ENCODE measurements at regions not wholly inside any gene's neighbourhood (a gene's known extent, or its start where the extent isn't known, plus 50 kb on each side); places are given as distances from the start of the nearest gene placed in this dataset.
A peak's percentile ranks its signal among the peaks of the same experiment; 100 is the strongest.

DNA sequence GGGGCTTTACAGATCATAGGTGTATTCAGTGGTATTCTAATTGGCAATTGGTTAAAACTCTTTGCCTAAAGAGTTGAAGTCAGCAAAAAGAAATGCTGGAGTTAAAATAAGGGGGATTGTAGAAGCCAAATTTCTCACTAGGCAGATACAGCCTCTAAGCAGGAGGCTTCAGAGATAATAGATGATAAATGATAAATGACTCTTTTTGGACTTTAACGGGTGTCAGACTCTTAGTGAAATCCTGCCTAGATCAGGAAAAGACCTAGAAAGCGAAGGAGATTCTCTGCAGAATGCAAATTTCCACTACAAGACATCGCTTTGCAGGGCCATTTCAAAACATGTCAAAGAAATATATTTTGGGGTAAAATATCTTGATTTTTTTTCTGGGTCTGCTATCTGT, 182.8 kb downstream of the FAM76B start:
- Mint-ChIP-seq H3K27ac (no peak overlapping the region), H3K4me1 (ENCODE audit: low read depth) (peaks cover 7% of the 10 kb centered on the region), H3K9me3 (peaks cover 2% of the 10 kb centered on the region), H3K4me3 (no peak overlapping the region), H3K36me3 (ENCODE audit: low read depth) (no peaks in the 10 kb centered on the region), H3K27me3 (peaks cover 3% of the 10 kb centered on the region)
- TF ChIP-seq CTCF (IDR thresholded peaks at IDR 0.05): no peak
- ATAC-seq (no peak), DNase-seq (no peak)
- ChIA-PET POLR2A (no interaction called here), CTCF (interaction anchor here (0.9 kb wide), 1 partner anchor 99 kb away, joined by 3 read pairs; no protein-coding TSS in a partner anchor)
- intact Hi-C loops (cut with micrococcal nuclease): no loop called here

- Mint-ChIP-seq H3K9me3 (no peaks in the 10 kb centered on the region), H3K27ac (no peak overlapping the region), H3K4me1 (ENCODE audit: low read depth) (peaks cover 12% of the 10 kb centered on the region), H3K4me3 (no peak overlapping the region), H3K27me3 (peaks cover 3% of the 10 kb centered on the region), H3K36me3 (ENCODE audit: low read depth) (no peaks in the 10 kb centered on the region)
- no peak for TF ChIP-seq CTCF (IDR thresholded peaks at IDR 0.05)
- intact Hi-C loops (cut with micrococcal nuclease): no loop called here
- ATAC-seq: no peak
- POLR2A ChIA-PET: no interaction called here
- CTCF ChIA-PET: interaction anchor here (0.7 to 1.7 kb wide), 4 partner anchors 10 to 452 kb away, joined by 3 to 6 read pairs (median 3); no protein-coding TSS in a partner anchor
- DNase-seq: no peak
Measured at GRCh38 chr11:95605271-95605940, 184.2 kb downstream of the FAM76B start.

DNA sequence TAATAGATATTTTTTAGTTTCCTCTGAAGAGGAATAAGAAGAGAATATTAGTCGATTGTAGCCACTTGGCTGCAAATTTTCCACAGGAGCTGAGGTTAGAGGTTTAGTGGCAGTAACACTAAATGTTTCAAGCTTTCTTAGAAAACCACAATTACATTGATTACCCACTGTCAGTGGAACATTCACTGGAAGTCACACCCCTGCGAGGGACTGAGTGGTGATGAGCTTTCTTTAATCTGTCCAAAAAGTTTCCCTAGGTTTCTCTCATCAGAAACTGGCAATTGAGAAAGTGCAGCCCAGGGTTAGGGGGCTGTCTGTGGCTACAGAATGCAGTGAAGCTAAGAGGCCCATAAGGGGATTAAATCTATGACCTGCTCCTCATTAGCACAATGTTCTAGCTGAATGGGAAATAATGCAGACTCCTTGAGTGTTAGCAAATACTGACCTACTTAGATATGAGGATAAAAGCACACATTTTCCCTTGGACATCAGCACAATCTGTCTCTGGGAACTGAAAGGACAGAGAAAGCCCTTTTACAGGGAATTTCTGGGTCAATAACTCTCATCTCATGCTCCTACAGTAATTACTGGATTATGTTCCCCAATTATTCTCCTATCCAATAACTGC, 189.5 kb downstream of the FAM76B start:
- no peak for TF ChIP-seq CTCF (IDR thresholded peaks at IDR 0.05)
- no peaks in the 10 kb centered on the region for H3K9me3 Mint-ChIP-seq
- peak; percentile 62 for DNase-seq
- POLR2A ChIA-PET: interaction anchor here (0.7 kb wide), 1 partner anchor 156 kb away, joined by 3 read pairs; no protein-coding TSS in a partner anchor
- no peak overlapping the region for H3K4me3 Mint-ChIP-seq
- peaks cover 19% of the 10 kb centered on the region for H3K4me1 Mint-ChIP-seq (ENCODE audit: low read depth)
- no peaks in the 10 kb centered on the region for H3K27me3 Mint-ChIP-seq
- intact Hi-C loops (cut with micrococcal nuclease): loop anchor here (5.0 kb wide), 1 partner anchor 102 kb away; no protein-coding TSS in a partner anchor
- peak; percentile 92 for ATAC-seq
- H3K36me3 Mint-ChIP-seq (ENCODE audit: low read depth): peaks cover 1% of the 10 kb centered on the region
- CTCF ChIA-PET: interaction anchor here (1.6 kb wide), 1 partner anchor 105 kb away, joined by 4 read pairs; no protein-coding TSS in a partner anchor
- H3K27ac Mint-ChIP-seq: peak overlapping the region; percentile 79

DNA sequence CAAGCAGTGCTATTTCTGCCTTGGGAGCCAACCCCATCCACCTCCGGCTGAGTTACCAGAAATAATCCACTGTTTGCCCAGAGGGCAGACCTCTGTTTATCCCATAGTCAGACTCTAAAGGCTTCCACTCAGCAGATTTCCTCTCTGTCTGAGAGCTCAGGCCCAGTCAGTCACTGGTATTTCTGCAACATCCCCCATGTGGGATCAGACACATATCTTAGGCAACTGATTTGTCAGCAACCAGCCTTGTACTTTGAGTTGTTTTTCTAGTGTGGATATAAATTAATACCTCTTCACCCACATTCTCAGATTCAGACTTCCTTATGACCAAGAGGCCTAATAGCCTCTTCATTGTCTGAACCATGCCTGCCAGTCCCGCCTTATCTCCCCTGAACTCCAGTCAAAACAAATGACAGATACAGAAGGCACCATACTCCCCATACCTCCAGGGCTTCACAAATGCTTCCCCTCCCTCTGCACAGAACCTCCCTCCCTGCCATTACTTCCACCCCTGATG, 193.6 kb downstream of the FAM76B start:
- ATAC-seq: no peak
- DNase-seq: no peak
- POLR2A ChIA-PET: no interaction called here
- CTCF ChIA-PET: interaction anchor here (2.1 kb wide), 1 partner anchor 109 kb away, joined by 5 read pairs; no protein-coding TSS in a partner anchor
- Mint-ChIP-seq H3K36me3 (ENCODE audit: low read depth) (peaks cover 1% of the 10 kb centered on the region), H3K27ac (no peak overlapping the region), H3K4me1 (ENCODE audit: low read depth) (peaks cover 19% of the 10 kb centered on the region), H3K4me3 (no peak overlapping the region), H3K27me3 (no peaks in the 10 kb centered on the region), H3K9me3 (no peaks in the 10 kb centered on the region)
- intact Hi-C loops (cut with micrococcal nuclease): no loop called here
- TF ChIP-seq CTCF (IDR thresholded peaks at IDR 0.05): no peak

DNA sequence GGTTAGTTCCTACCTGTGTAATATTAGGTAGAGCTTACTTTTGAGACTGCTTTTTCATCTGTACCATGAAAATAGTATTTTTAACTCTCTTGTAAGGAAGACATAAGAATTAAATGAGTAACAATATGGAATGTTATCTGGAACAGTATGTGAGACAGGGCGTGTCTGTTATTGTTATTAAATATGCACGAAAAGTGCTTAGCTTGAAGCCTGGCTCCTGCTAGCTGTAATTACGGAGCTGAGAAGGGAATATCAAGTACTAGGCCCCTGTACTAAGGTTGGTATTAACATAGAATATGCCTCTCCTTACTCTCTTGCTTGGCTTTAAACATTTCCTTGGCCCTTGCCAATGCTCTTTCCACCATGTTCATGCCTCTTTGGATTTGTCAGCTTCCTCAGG, 194.0 kb downstream of the FAM76B start:
- DNase-seq (no peak), ATAC-seq (no peak)
- intact Hi-C loops (cut with micrococcal nuclease): no loop called here
- no peaks in the 10 kb centered on the region for H3K9me3 Mint-ChIP-seq
- H3K4me1 Mint-ChIP-seq (ENCODE audit: low read depth): peaks cover 15% of the 10 kb centered on the region
- POLR2A ChIA-PET: no interaction called here
- no peak for TF ChIP-seq CTCF (IDR thresholded peaks at IDR 0.05)
- H3K27ac Mint-ChIP-seq: no peak overlapping the region
- H3K27me3 Mint-ChIP-seq: no peaks in the 10 kb centered on the region
- peaks cover 1% of the 10 kb centered on the region for H3K36me3 Mint-ChIP-seq (ENCODE audit: low read depth)
- no peak overlapping the region for H3K4me3 Mint-ChIP-seq
- CTCF ChIA-PET: interaction anchor here (1.5 to 2.1 kb wide), 2 partner anchors 9 to 110 kb away, joined by 3 to 5 read pairs; no protein-coding TSS in a partner anchor
